ENCODE measurements at regions not wholly inside any gene's neighbourhood (a gene's known extent, or its start where the extent isn't known, plus 50 kb on each side); places are given as distances from the start of the nearest gene placed in this dataset.
"Not testable (repeated sequence)": the region's sequence is repeated elsewhere in the genome, so short reads cannot be mapped to it uniquely, and the experiment has no call there.

GRCh38 chr11:130536106-130537040 is 87.9 kb downstream of the ADAMTS15 start:
- Histone ChIP-seq H3K9me3 (no peaks in the 10 kb centered on the region), H3K36me3 (no peaks in the 10 kb centered on the region), H3K4me3 (no peak overlapping the region), H3K4me1 (no peaks in the 10 kb centered on the region), H3K27ac (no peak overlapping the region), H3K27me3 (no peaks in the 10 kb centered on the region)
- ATAC-seq (no peak), FAIRE-seq (no peak), DNase-seq (no peak)
- TF ChIP-seq CTCF (IDR thresholded peaks at IDR 0.05): no peak
- WGBS, 2 donors: 77 to 84% methylated on average over 11 of the region's 11 CpGs
- intact Hi-C loops (cut with DNase I): no loop called here

GRCh38 chr11:130539680-130540079 is 91.2 kb downstream of the ADAMTS15 start:
- ATAC-seq; H3K9me3 ChIP-seq; H3K36me3 ChIP-seq; DNase-seq; H3K27me3 ChIP-seq; H3K4me3 ChIP-seq; H3K4me1 ChIP-seq; intact Hi-C loops (cut with DNase I); FAIRE-seq; H3K27ac ChIP-seq: not testable (repeated sequence)
- 74 to 76% methylated on average over 1 of the region's 1 CpG for WGBS, 2 donors

- intact Hi-C loops (cut with DNase I): no loop called here
- DNase-seq (no peak), FAIRE-seq (no peak), ATAC-seq (no peak)
- Histone ChIP-seq H3K27me3 (no peaks in the 10 kb centered on the region), H3K4me1 (no peaks in the 10 kb centered on the region), H3K36me3 (no peaks in the 10 kb centered on the region), H3K27ac (no peak overlapping the region), H3K4me3 (no peak overlapping the region), H3K9me3 (no peaks in the 10 kb centered on the region)
- WGBS, 2 donors: 77 to 88% methylated on average over 2 of the region's 2 CpGs
- TF ChIP-seq CTCF (IDR thresholded peaks at IDR 0.05): no peak
Observed at GRCh38 chr11:130544266-130544665, 95.8 kb downstream of the ADAMTS15 start.

- no peaks in the 10 kb centered on the region for H3K4me1 ChIP-seq
- no peaks in the 10 kb centered on the region for H3K36me3 ChIP-seq
- no peak for DNase-seq
- H3K27ac ChIP-seq: no peak overlapping the region
- no peaks in the 10 kb centered on the region for H3K27me3 ChIP-seq
- TF ChIP-seq CTCF (IDR thresholded peaks at IDR 0.05): no peak
- no peak overlapping the region for H3K4me3 ChIP-seq
- no peak for ATAC-seq
- no peaks in the 10 kb centered on the region for H3K9me3 ChIP-seq
- FAIRE-seq: no peak
- 81% methylated on average over 4 of the region's 4 CpGs for WGBS, 2 donors
- intact Hi-C loops (cut with DNase I): no loop called here
Observed at GRCh38 chr11:130545449-130546072, 97.1 kb downstream of the ADAMTS15 start.

- intact Hi-C loops (cut with DNase I): no loop called here
- Histone ChIP-seq H3K9me3 (no peaks in the 10 kb centered on the region), H3K4me3 (no peak overlapping the region), H3K27me3 (no peaks in the 10 kb centered on the region), H3K36me3 (no peaks in the 10 kb centered on the region), H3K4me1 (no peaks in the 10 kb centered on the region), H3K27ac (no peak overlapping the region)
- no peak for ATAC-seq
- DNase-seq: no peak
- no peak for TF ChIP-seq CTCF (IDR thresholded peaks at IDR 0.05)
- FAIRE-seq: no peak
- WGBS, 2 donors: 92 to 93% methylated on average over 7 of the region's 7 CpGs
Observed at GRCh38 chr11:130546438-130546837, 98.0 kb downstream of the ADAMTS15 start.
